ENCODE measurements at regions not wholly inside any gene's neighbourhood (a gene's known extent, or its start where the extent isn't known, plus 50 kb on each side); places are given as distances from the start of the nearest gene placed in this dataset.

- ATAC-seq (no peak), FAIRE-seq (no peak), DNase-seq (ENCODE audit: low read depth in 1 of 2, low spot score in 1 of 2) (no peak)
- ChIA-PET CTCF (no interaction called here), POLR2A (no interaction called here)
- Histone ChIP-seq H3K27ac (no peak overlapping the region), H3K4me1 (no peaks in the 10 kb centered on the region), H3K9me3 (no peaks in the 10 kb centered on the region), H3K4me2 (no peak overlapping the region), H3K4me3 (no peak overlapping the region)
- no peak for TF ChIP-seq CEBPB (IDR thresholded peaks at IDR 0.05)
- 0% methylated on average over 2 of the region's 2 CpGs for WGBS (ENCODE audit: missing lambda C conversion rate)
Observed at GRCh38 chr3:74033806-74034205, 409.1 kb upstream of the PDZRN3 start.

GRCh38 chr3:74033381-74033780 is 408.6 kb upstream of the PDZRN3 start:
- Histone ChIP-seq H3K27ac (no peak overlapping the region), H3K9me3 (no peaks in the 10 kb centered on the region), H3K4me2 (no peak overlapping the region), H3K4me1 (no peaks in the 10 kb centered on the region), H3K4me3 (no peak overlapping the region)
- FAIRE-seq = no peak
- TF ChIP-seq MYC (IDR thresholded peaks at IDR 0.05; ENCODE audit: borderline replicate concordance, low read length) = no peak
- no peak for TF ChIP-seq FOXS1 (CRISPR knock-in tag; IDR thresholded peaks at IDR 0.05)
- CTCF ChIA-PET = no interaction called here
- DNase-seq (ENCODE audit: low read depth in 1 of 2, low spot score in 1 of 2) = no peak
- 0% methylated on average over 2 of the region's 2 CpGs for WGBS (ENCODE audit: missing lambda C conversion rate)
- POLR2A ChIA-PET = no interaction called here
- no peak for ATAC-seq

GRCh38 chr3:74027121-74027520 is 402.4 kb upstream of the PDZRN3 start:
- TF ChIP-seq KDM5A (IDR thresholded peaks at IDR 0.05) = no peak
- TF ChIP-seq MYC (IDR thresholded peaks at IDR 0.05; ENCODE audit: borderline replicate concordance, low read length) = no peak
- no peak for TF ChIP-seq HOXB13 (CRISPR knock-in tag; IDR thresholded peaks at IDR 0.05; ENCODE audit: low read depth)
- TF ChIP-seq BCL3 (IDR thresholded peaks at IDR 0.05) = no peak
- no peak for TF ChIP-seq NPAS2 (CRISPR knock-in tag; IDR thresholded peaks at IDR 0.05; ENCODE audit: borderline replicate concordance)
- no peak for TF ChIP-seq HDAC2 (IDR thresholded peaks at IDR 0.05)
- TF ChIP-seq ELK1 (IDR thresholded peaks at IDR 0.05; ENCODE audit: low read depth, low read length) = no peak
- TF ChIP-seq HOXB5 (CRISPR knock-in tag; IDR thresholded peaks at IDR 0.05) = no peak
- no peak for TF ChIP-seq PBX3 (IDR thresholded peaks at IDR 0.05)
- TF ChIP-seq CTCF (IDR thresholded peaks at IDR 0.05) = no peak
- no peak for TF ChIP-seq GATA3 (IDR thresholded peaks at IDR 0.05; ENCODE audit: borderline replicate concordance)
- TF ChIP-seq RNF2 (IDR thresholded peaks at IDR 0.05; ENCODE audit: borderline replicate concordance, low read depth) = no peak
- TF ChIP-seq RAD21 (conservative IDR thresholded peaks at IDR 0.05 in 1 of 2, IDR thresholded peaks at IDR 0.05 in 1 of 2) = no peak
- TF ChIP-seq HEYL (CRISPR knock-in tag; IDR thresholded peaks at IDR 0.05) = no peak
- TF ChIP-seq JUNB (IDR thresholded peaks at IDR 0.05) = no peak
- no peak for TF ChIP-seq CBX2 (IDR thresholded peaks at IDR 0.05; ENCODE audit: borderline replicate concordance, low read depth)
- TF ChIP-seq HMGXB4 (CRISPR knock-in tag; IDR thresholded peaks at IDR 0.05; ENCODE audit: borderline replicate concordance) = no peak
- TF ChIP-seq FOXS1 (CRISPR knock-in tag; IDR thresholded peaks at IDR 0.05) = no peak
- Histone ChIP-seq H3K4me3 (no peak overlapping the region), H3K4me2 (no peak overlapping the region), H3K27ac (no peak overlapping the region), H3K9me3 (peaks cover 4% of the 10 kb centered on the region; the same call in 1 of the 3 replicates), H3K4me1 (no peaks in the 10 kb centered on the region)
- CTCF ChIA-PET = no interaction called here
- FAIRE-seq (no peak), DNase-seq (ENCODE audit: low read depth in 1 of 2, low spot score in 1 of 2) (no peak), ATAC-seq (no peak)
- POLR2A ChIA-PET = no interaction called here
- 8% methylated on average over 7 of the region's 7 CpGs for WGBS (ENCODE audit: missing lambda C conversion rate)
